HG02588 (cell line): ENCODE measurements at regions not wholly inside any gene's neighbourhood (a gene's known extent, or its start where the extent isn't known, plus 50 kb on each side); places are given as distances from the start of the nearest gene placed in this dataset.
"Not testable (repeated sequence)": the region's sequence is repeated elsewhere in the genome, so short reads cannot be mapped to it uniquely, and the experiment has no call there.

ENCODE experiments used
- ATAC-seq: cut with Tn5 transposase; IDR thresholded peaks from one replicate; pipeline ENCODE4 v1.9.1; 2021; ENCODE audit warnings: mild to moderate bottlenecking, moderate library complexity; ENCODE audit not compliant: unreplicated experiment

DNA sequence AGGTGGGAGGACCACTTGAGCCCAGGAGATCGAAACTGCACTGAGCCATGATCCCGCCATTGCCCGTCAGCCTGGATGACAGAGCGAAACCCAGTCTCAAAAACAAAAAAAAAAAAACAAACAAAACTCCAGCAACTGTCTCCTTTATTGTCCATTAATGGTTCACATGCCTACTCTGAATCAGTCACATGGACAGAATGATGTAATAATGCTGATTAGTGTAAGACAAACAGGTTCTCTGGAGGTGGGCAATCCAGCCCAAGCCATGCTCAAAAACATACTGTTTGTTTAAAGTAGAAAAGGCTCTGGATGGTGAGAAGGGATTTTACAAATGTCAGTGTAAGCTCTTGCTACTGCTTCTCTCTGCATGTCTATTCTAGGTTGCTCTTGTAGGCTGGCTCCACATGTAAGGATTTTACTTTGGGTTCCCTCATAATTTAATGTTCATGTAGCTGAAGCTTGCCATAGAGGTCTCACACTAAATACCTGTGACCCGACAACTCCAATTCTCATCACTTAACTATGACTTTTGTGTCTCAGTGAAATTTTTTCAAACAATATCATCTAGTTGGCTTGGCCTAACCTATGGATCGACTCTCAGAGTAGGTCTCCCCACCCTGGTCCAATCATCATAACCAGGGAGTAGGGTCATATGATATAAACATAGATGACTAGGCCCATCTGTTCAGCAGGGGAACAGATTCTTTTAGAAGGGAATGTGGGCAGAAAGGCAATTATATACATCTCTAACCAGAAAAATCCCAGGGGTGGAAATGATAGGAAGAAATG, 83.9 kb upstream of the SLC39A10 start:
- no peak for ATAC-seq

DNA sequence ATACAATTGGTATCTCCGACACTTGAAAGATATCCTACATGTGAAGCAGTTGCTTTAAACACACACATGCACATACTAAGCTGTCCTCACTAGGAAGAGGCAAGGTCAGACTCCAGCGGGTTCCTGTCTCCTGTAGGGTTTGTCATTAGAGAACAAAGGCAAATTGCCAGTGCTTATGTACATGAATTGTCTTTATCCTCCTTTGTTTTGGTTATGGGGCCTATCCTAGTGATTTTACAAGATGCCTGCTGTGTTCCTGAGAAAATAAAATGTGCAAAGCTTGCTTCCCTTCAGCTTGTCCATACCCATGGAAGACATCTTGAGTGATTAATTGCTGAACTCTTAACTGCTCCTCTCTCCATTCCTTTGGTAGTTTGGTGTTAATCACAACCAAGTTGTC, 86.7 kb upstream of the SLC39A10 start:
- no peak for ATAC-seq

DNA sequence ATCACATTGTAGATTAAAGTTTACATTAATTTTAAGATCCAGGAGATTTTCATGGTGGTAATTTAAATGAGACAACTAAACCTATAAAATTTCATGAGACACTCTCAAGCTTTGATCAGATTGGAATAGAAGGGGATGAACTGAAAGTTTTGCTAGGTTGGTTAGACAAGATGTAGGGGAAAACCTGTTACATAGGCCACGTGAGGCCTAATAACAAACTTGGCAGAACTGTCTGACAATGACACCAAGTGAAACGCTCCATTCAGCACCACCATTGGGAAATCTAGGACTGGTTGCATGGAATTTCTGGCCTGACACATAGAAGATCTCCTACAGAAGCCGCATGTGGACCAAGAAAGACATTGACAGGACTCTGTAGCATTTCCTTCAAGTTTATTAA, 87.8 kb upstream of the SLC39A10 start:
- no peak for ATAC-seq

DNA sequence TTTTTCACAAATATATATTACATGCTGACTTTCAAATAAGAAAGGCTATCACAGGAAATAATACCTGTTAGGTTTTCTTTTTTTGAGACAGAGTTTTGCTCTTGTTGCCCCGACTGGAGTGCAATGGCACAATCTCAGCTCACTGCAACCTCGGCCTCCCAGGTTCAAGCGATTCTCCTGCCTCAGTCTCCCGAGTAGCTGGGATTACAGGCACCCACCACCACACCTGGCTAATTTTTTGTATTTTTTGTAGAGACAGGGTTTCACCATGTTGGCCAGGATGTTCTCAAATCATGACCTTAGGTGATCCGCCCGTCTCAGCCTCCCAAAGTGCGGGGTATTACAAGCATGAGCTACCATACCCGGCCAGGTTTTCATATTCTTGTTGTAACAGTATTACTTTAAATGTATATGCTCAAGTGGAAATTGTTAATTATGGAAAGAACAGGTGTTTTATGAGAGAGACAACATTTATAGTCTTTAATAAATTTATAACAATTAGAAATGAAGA, 92.3 kb upstream of the SLC39A10 start:
- ATAC-seq, result not testable (repeated sequence)

DNA sequence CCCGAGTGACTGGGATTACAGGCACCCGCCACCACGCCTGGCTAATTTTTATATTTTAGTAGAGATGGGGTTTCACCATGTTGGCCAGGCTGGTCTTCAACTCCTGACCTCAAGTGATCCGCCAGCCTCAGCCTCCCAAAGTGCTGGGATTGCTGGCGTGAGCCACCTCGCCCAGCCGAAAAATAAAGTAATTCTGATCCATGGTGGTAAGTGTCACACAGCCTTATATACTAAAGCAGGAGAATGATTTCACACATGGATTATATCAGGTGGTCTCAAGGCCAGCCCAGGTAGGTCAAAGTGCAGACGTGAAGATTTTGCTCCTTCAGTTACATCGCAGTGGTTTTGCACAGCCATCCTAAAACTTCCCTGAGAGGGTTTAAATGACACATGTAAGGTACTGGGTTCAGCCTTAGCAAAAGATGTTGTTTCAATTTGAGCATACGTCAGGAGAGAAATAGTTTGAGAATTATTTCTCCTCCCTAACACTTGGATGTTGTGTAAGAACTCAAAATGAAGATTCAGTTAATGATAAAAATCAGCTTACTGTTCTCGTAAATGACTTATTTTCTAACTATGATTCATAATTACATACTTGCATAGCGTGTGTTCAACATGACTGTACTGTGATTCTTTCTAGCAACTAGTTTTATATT, 93.0 kb upstream of the SLC39A10 start:
- ATAC-seq, result no peak

DNA sequence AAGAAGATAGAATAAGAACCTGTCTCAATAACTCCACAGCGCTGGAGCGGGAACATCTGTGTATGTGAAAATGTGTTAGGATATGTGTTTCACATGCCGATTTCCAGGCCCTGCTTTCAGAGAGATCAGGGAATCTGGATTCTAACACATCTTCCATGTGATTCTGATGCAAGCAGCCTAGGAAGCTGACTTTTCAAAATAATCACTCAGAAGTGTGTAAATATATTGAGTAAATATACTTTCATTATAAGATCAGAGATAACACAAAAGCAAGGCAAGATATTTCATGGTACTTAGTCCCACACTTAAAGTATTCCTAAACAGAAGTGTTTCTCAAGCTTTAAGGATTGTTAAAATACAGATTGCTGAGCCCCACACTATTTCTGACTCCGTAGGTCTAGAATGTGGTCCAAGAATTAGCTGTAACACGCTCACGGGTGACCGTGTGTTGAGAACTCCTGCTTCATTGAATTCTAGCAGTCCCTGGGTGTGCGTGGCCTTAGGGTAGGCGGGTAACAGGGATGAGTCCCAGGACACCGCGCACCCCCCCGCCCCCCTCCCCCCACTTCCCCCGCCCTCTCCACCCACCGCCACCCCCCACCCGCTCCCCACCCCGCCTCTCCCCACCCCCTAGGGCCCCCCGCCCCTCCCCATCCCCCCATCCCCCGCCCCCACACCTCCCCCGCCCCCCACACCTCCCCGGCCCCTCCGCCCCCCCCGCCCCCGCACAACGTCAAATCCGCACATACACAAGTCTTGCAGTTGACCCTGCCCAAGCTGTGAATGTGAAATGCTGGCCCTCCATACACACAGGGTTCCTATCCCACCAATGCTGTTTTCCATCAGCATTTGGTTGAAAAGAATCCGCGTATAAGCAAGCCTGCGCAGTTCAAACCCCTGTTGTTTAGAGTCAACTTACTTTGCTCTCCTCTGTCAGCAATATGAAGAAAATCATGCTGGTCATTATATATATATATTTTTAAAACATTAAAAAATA, 94.2 kb upstream of the SLC39A10 start:
- no peak for ATAC-seq

DNA sequence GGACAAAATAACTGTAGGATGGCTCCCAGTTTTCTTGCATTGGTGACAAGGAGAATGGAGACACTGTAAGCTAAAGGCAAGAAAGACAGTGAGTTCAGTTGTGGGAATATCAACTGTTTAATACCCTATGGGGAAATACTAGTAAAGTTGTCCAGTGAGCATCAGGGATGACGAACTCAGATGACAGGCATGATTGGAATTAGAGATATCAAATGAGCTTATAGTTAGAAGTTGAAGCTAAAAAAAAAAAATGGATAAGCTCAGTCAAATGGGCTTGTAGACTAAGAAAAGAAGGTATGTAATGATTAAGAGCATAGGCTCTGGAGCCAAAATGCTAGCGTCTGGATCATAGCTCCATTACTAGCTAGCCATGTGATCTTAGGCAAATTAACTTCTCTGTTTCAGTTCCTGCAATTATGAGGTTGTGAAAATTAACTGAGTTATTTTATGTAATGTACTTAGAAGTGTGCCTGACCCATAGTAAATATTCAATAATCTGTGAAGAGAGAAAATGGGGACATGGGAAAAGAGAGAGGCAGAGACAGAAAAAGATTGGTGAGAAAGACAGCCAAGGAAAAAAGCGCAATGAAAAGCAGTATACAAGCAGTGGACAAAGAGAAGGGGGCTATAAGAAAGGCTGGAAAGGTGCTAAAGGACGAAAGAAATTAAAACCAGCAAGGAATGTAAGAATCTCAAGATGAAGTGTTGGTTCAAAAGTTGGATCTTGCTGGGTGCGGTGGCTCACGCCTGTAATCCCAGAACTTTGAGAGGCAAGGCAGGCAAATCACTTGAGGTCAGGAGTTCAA, 95.7 kb upstream of the SLC39A10 start:
- ATAC-seq, result peak; percentile 46

DNA sequence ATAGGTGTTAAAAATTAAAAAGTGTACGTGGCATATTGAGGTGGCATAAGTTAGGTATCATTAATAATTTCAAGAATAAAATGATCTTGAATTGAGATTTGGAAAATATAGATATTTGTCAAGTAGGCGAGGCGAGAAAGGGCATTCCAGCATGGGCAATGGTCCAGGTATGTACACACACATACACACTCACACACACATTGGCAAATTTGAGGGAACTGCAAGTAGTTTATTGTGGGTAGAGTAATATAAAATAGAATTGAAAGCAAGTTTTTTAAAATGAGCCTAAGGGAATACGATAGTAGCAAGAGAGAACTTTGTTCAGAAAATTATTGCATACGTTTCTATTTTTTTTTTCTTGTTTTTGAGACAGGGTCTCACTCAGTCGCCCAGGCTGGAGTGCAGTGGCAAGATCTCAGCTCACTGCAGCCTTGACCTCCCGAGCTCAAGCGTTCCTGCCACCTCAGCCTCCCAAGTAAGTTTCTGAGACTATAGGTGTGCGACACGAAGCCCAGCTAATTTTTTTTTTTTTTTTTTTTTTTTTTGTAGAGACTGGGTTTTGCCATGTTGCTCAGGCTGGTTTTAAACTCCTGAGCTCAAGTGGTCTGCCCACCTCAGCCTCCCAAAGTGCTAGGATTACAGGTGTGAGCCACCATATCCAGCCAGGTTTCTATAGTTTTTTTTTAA, 96.7 kb upstream of the SLC39A10 start:
- no peak for ATAC-seq

DNA sequence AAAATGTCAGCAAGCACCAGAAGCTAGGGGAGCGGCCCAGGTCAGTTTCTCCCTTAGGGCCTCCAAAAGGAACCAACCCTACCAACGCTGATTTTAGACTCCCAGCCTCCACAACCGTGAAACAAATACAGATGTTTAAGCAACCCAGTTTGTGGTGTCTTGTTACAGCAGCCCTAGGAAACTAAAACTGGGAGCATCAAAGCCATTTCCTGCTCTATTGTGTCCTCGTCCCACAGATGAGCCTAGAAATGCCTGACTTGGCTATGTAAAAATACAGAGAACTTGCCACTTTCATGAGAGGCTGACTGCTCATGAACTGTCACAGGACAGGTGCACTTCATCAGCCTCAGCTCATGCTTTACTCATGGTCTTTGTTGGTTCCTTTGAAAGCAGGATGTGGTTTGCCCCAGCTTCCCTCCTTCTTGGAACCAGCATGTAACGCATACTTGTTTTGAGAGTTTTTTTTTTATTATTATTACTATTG, 97.6 kb upstream of the SLC39A10 start:
- ATAC-seq, result peak; percentile 77

DNA sequence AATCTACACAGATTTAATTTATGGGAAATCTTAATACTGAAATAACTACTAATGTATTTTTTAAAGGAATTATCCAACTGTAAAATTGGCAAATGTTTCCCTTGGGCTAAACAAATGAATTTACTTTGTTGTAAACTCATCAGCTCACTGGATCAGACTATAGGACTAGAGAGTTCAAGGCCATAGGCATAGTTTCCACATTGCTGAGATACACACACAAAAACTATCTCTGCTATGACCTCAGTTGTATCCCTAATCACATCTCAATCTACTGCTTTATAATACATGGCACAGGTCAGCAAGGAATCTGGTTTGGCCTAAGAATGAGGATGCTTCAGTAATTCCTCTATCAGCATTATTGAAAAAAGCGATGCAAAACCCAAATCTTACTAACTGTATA, 101.1 kb upstream of the SLC39A10 start:
- no peak for ATAC-seq

DNA sequence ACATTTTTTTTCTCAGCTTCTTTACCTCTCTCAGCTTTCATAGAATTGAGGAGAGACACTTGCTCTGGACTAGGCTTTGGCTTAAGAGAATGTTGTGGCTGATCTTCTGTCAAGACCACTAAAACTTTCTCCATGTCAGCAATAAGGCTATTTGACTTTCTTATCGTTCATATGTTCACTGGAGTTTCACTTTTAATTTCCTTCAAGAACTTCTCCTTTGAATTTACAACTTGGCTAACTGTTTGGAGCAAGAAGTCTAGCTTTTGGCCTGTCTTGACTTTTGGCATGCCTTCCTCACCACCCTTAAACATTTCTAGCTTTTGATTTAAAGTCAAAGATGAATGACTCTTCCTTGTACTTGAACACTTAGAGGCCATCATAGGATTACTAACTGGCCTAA, 104.4 kb upstream of the SLC39A10 start:
- no peak for ATAC-seq

DNA sequence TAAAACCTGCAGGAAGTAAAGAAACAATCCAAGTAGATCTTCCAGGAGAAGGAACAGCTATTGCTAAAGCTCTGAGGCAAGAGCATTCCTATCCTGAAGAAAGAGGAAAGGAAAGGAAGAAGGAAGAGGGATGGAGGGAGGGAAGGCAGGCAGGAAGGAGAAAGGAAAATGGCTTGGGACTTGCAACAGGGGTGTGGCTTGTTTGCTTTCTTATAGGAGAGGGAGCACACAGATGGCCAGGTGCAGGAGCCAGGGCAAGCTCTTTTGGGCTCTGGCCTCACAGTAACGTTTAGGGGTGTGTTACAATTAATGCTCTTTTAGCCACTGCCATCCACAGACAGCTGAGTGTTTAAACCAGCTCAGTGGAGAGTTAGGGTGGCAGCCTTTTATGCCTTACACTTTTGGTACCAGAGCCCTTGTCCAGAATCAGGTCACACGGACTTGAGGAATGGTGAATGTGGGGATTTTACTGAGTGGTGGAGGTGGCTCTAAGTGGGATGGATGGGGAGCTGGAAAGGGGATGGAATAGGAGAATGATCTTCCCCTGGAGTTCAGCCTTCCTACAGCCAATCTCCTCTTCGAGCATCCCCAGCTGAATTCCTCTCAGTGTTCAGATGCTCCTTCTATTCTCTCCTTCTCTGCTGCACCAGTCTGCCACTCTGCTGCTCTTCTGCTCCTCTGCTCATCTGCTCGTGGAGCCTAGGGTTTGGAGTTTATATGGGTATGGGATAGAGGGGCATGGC, 108.7 kb upstream of the SLC39A10 start:
- no peak for ATAC-seq

DNA sequence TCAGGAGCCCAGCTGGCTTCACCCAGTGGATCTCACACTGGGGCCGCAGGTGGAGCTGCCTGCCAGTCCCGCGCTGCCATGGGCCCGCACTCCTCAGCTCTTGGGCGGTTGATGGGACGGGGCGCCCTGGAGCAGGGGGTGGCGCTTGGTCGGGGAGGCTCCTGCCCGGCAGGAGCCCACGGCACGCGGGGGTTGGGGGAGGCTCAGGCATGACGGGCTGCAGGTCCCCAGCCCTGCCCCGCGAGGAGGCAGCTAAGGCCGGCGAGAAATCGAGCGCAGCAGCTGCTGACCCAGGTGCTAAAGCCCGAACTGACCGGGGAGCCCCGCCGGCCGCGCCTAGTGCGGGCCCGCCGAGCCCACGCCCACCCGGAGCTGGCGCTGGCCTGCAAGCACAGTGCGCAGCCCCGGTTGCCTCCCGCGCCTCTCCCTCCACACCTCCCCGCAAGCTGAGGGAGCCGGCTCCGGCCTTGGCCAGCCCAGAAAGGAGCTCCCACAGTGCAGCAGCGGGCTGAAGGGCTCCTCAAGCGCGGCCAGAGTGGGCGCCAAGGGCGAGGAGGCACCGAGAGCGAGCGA, 109.7 kb upstream of the SLC39A10 start:
- not testable (repeated sequence) for ATAC-seq

DNA sequence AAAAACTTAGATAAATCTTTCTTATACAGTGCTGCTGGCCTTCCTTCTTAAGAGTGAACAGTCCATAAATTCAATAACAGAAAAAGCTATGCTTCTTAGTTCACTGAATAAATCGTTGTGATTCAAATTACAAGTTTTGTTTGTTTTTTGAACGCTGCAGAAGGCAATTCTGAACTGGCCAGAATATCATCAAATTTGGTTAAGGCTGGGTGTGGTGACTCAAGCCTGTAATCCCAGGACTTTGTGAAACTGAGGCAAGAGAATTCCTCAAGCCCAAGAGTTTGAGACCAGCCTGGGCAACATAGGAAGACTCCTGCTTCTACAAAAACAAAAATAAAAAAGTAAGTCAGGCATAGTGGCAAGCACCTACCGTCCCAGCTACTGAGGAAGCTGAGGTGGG, 111.2 kb upstream of the SLC39A10 start:
- ATAC-seq, result no peak

DNA sequence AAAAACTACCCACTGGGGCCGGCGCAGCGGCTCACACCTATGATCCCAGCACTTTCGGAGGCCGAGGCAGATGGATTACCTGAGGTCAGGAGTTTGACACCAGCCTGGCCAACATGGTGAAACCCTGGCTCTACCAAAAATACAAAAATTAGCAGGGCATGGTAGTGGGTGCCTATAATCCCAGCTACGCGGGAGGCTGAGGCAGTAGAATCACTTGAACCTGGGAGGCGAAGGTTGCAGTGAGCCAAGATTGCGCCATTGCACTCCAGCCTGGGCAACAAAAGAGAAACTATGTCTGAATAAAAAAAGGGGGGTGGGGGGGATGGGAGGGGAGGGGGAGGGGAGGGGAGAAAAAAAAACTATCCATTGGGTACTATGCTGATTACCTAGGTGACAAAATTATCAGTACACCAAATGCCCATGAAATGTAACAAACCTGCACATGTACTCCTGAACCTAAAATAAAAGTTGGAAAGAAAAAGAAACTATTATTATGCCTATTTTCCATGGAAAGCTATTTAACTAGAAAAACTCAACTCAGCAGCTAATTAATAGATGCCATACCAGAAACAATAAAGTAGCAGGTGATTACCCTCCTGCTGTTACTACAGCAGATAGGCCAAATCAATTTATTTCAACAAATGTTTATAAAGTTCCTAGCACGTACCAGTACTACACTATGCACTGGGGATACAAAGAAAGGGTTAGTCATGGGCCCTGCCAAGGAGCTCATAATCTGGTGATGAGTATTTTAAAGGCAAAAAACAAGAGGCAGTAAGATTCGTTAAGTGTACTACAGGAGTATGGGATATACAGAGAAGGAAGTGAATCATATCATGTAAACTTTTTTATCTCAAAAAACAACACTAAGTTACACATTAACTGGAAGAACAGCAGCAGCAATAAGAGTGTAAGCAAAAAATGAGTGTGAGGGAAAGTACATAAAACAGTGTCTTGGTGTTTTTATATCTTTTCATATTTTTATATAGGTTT, 112.8 kb upstream of the SLC39A10 start:
- peak; percentile 91 for ATAC-seq

DNA sequence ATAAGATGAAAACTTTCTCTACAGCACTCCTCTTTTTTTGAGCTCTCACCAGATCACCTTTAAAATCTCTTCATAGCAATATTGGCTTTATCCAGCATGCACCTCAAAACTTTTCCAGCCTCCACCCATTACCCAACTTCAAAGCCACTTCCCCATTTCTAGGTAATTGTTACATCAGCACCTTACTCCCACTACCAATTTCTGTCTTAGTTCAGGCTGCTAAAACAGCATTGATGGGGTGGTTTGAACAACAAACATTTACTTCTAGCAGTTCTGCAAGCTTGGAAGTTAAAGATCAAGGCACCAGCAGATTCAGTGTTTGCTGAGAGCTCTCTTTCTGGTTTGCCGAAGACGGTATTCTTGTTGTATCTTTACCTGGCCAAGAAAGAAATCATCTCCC, 114.0 kb upstream of the SLC39A10 start:
- ATAC-seq, result no peak

DNA sequence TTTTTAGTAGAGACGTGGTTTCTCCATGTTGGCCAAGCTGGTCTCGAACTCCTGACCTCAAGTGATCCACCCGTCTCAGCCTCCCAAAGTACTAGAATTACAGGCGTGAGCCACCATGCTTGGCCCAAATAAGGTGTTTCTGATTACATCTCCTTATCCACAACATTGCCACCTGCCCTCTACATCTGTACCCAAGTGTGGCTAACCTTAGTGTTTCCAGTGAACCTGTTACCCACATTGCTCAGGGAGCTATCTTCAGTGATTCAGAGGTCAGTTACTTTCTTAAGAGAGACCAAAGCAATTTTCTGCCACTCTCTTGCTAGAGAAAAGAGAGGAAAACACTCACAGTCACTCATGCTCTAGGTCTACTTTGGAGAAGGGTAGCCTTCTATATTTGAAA, 115.0 kb upstream of the SLC39A10 start:
- no peak for ATAC-seq
